Liver (tissue), 8 donors: ENCODE measurements at regions not wholly inside any gene's neighbourhood (a gene's known extent, or its start where the extent isn't known, plus 50 kb on each side); places are given as distances from the start of the nearest gene placed in this dataset.

Experiments
- DNase-seq: peaks from one replicate; pipeline ENCODE4 v3.0.0-alpha.2; 2017; ENCODE audit warnings: low spot score
- H3K27ac ChIP-seq, 2 donors: one replicate each; pipeline ENCODE4 v1.7.0; 2013; ENCODE audit warnings: inconsistent platforms in 2 of 2, low read length in 2 of 2, control low read depth in 1 of 2, low read depth in 1 of 2, mild to moderate bottlenecking in 1 of 2
- H3K27me3 ChIP-seq, 4 donors: one replicate each; pipeline versions ENCODE4 v1.6.1 to v1.7.0; 2013; ENCODE audit warnings: low read length in 3 of 4, inconsistent platforms in 1 of 4, mild to moderate bottlenecking in 1 of 4, moderate library complexity in 1 of 4; ENCODE audit not compliant: control insufficient read depth in 4 of 4, insufficient read depth in 4 of 4
- H3K36me3 ChIP-seq, 4 donors: one replicate each; pipeline versions ENCODE4 v1.6.1 to v1.7.0; 2013; ENCODE audit warnings: low read length in 3 of 4, mild to moderate bottlenecking in 3 of 4, low read depth in 1 of 4, moderate library complexity in 1 of 4; ENCODE audit not compliant: control insufficient read depth in 4 of 4, insufficient read depth in 3 of 4
- H3K4me1 ChIP-seq, 4 donors: one replicate each; pipeline versions ENCODE4 v1.6.1 to v1.7.0; 2013; ENCODE audit warnings: low read length in 3 of 4, mild to moderate bottlenecking in 3 of 4, moderate library complexity in 1 of 4; ENCODE audit not compliant: control insufficient read depth in 4 of 4, insufficient read depth in 4 of 4
- H3K4me3 ChIP-seq, 3 donors: one replicate each; pipeline versions ENCODE4 v1.6.1 to v1.7.0; 2013; ENCODE audit warnings: low read length in 3 of 3, control low read depth in 1 of 3, low read depth in 1 of 3, mild to moderate bottlenecking in 1 of 3
- H3K9ac ChIP-seq, 2 donors: one replicate each; pipeline ENCODE4 v1.7.0; 2013; ENCODE audit warnings: low read length in 2 of 2, mild to moderate bottlenecking in 2 of 2, moderate library complexity in 2 of 2, control low read depth in 1 of 2, low read depth in 1 of 2
- H3K9me3 ChIP-seq, 4 donors: one replicate each; pipeline versions ENCODE4 v1.6.1 to v1.7.0; 2013; ENCODE audit warnings: low read length in 3 of 4; ENCODE audit not compliant: control insufficient read depth in 4 of 4
- EGR1 ChIP-seq, 2 donors: IDR thresholded peaks; 2 replicates each; pipeline ENCODE4 v1.6.1; 2016 to 2018; ENCODE audit warnings: antibody characterized with exemption in 2 of 2, low read depth in 2 of 2
- FOXA1 ChIP-seq: IDR thresholded peaks from 2 replicates; pipeline ENCODE4 v1.6.1; 2016; ENCODE audit warnings: antibody characterized with exemption
- FOXA2 ChIP-seq: IDR thresholded peaks from 2 replicates; pipeline ENCODE4 v1.6.1; 2016; ENCODE audit warnings: antibody characterized with exemption
- GABPA ChIP-seq, 2 donors: IDR thresholded peaks in 1 of 2; conservative IDR thresholded peaks in 1 of 2; 2 replicates each; pipeline ENCODE4 v1.6.1; 2016; ENCODE audit warnings: antibody characterized with exemption in 2 of 2, mild to moderate bottlenecking in 1 of 2, moderate library complexity in 1 of 2
- HNF4A ChIP-seq, 2 donors: conservative IDR thresholded peaks; 2 replicates each; pipeline ENCODE4 v1.6.1; 2016; ENCODE audit warnings: antibody characterized with exemption in 2 of 2, mild to moderate bottlenecking in 2 of 2
- HNF4G ChIP-seq: IDR thresholded peaks from 2 replicates; pipeline ENCODE4 v1.6.1; 2016; ENCODE audit warnings: antibody characterized with exemption
- JUND ChIP-seq, 2 donors: IDR thresholded peaks; 2 replicates each; pipeline ENCODE4 v1.6.1; 2016; ENCODE audit warnings: antibody characterized with exemption in 2 of 2
- NR2F2 ChIP-seq: IDR thresholded peaks from 2 replicates; pipeline ENCODE4 v1.6.1; 2016; ENCODE audit warnings: antibody characterized with exemption
- RAD21 ChIP-seq, 2 donors: IDR thresholded peaks; 2 replicates each; pipeline ENCODE4 v1.6.1; 2016; ENCODE audit warnings: antibody characterized with exemption in 2 of 2, mild to moderate bottlenecking in 2 of 2
- RXRA ChIP-seq, 2 donors: IDR thresholded peaks; 2 replicates each; pipeline ENCODE4 v1.6.1; 2017 to 2018; ENCODE audit warnings: antibody characterized with exemption in 2 of 2, mild to moderate bottlenecking in 1 of 2
- SP1 ChIP-seq: IDR thresholded peaks from 2 replicates; pipeline ENCODE4 v1.6.1; 2018; ENCODE audit warnings: antibody characterized with exemption, mild to moderate bottlenecking
- TAF1 ChIP-seq: conservative IDR thresholded peaks from 2 replicates; pipeline ENCODE4 v1.6.1; 2016; ENCODE audit warnings: antibody characterized with exemption, mild to moderate bottlenecking
- YY1 ChIP-seq: IDR thresholded peaks from 2 replicates; pipeline ENCODE4 v1.6.1; 2016; ENCODE audit warnings: antibody characterized with exemption, mild to moderate bottlenecking
- WGBS: extraction: QIAGEN DNeasy Blood & Tissue Kit; methylation state at CpG from one replicate; pipeline ENCODE4 v1.1.7; 2013; 5-methylcytosine and 5-hydroxymethylcytosine counted together
- TF ChIP-seq, protein P1 (sequence below): IDR thresholded peaks from 2 replicates; pipeline ENCODE4 v1.6.1; 2016; ENCODE audit warnings: antibody characterized with exemption
- TF ChIP-seq, protein P2 (sequence below): fragments of 150-350 bp; IDR thresholded peaks from 2 replicates; pipeline ENCODE4 v1.5.1; 2017; ENCODE audit warnings: improper control_type of control experiment, low read depth, low read length; ENCODE audit not compliant: missing input control
- TF ChIP-seq, protein P3 (sequence below): IDR thresholded peaks from 2 replicates; pipeline ENCODE4 v1.6.1; 2016; ENCODE audit warnings: antibody characterized with exemption
- TF ChIP-seq, protein P4 (sequence below): IDR thresholded peaks from 2 replicates; pipeline ENCODE4 v1.6.1; 2016; ENCODE audit warnings: antibody characterized with exemption, mild to moderate bottlenecking
- TF ChIP-seq, protein P5 (sequence below): IDR thresholded peaks from 2 replicates; pipeline ENCODE4 v1.6.1; 2016; ENCODE audit warnings: antibody characterized with exemption
- donor health status: healthy.
- donor health status: healthy.
- donor health status: healthy.
- donor health status: healthy.
- donor health status: healthy.

DNA sequence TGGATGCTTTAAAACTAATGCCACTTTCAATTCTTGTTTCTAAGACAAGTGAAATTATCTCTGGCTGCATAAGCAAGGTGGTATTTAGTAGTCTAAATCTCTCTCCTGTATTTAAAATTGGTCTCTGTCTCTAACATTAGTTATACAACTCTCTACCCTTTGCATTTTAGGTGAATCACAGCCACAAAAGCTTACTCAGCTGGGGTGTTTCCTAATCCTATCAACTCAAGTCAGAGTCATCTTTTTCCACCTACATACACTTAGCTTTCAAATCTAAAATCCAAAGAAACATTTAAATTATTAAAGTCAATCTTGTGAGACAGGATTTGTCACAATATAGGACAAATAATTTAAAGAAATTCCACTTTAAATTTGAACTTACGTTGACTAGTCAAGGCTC, 255.1 kb upstream of the CXADR start (continued):
- TF ChIP-seq, protein P1, sequence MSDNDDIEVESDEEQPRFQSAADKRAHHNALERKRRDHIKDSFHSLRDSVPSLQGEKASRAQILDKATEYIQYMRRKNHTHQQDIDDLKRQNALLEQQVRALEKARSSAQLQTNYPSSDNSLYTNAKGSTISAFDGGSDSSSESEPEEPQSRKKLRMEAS = no peak
- no peak for TF ChIP-seq RAD21 (IDR thresholded peaks at IDR 0.05)

DNA sequence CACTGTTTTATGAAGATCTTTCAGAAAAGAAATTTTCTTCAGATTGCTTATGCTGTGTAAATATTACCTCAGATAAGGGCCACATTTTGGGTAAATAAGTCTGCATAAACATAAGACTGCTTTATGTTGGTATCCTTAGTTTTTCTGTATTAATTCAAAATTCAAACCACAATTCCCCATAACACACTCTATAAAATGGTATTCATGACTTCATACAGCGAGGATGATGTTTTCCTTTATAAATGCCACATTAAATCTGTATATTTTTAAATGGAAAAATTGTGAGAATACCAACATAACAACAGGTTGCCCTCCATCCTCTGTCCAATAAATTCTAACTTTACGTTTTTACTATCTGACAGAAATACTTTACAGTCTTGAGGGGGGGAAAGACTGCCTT, 248.7 kb upstream of the CXADR start:
- Histone ChIP-seq H3K36me3 (no peaks in the 10 kb centered on the region), H3K27ac (no peak overlapping the region), H3K27me3 (peaks cover 0 to 2% (median 0%) of the 10 kb centered on the region in 4 donors), H3K4me1 (no peaks in the 10 kb centered on the region), H3K4me3 (no peak overlapping the region), H3K9me3 (no peaks in the 10 kb centered on the region), H3K9ac (no peak overlapping the region)
- no peak for DNase-seq
- 67% methylated on average over 2 of the region's 2 CpGs for WGBS
- no peak for TF ChIP-seq FOXA1
- TF ChIP-seq, protein P2, sequence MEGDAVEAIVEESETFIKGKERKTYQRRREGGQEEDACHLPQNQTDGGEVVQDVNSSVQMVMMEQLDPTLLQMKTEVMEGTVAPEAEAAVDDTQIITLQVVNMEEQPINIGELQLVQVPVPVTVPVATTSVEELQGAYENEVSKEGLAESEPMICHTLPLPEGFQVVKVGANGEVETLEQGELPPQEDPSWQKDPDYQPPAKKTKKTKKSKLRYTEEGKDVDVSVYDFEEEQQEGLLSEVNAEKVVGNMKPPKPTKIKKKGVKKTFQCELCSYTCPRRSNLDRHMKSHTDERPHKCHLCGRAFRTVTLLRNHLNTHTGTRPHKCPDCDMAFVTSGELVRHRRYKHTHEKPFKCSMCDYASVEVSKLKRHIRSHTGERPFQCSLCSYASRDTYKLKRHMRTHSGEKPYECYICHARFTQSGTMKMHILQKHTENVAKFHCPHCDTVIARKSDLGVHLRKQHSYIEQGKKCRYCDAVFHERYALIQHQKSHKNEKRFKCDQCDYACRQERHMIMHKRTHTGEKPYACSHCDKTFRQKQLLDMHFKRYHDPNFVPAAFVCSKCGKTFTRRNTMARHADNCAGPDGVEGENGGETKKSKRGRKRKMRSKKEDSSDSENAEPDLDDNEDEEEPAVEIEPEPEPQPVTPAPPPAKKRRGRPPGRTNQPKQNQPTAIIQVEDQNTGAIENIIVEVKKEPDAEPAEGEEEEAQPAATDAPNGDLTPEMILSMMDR = no peak
- no peak for TF ChIP-seq HNF4G
- TF ChIP-seq FOXA2 = no peak
- TF ChIP-seq, protein P1 = no peak
- no peak for TF ChIP-seq SP1
- TF ChIP-seq JUND (IDR thresholded peaks at IDR 0.05) = no peak
- TF ChIP-seq EGR1 (IDR thresholded peaks at IDR 0.05; ENCODE audit: low read depth in 2 of 2) = no peak
- TF ChIP-seq YY1 = no peak
- TF ChIP-seq, protein P3, sequence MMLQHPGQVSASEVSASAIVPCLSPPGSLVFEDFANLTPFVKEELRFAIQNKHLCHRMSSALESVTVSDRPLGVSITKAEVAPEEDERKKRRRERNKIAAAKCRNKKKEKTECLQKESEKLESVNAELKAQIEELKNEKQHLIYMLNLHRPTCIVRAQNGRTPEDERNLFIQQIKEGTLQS = no peak
- no peak for TF ChIP-seq TAF1
- TF ChIP-seq NR2F2 = no peak
- TF ChIP-seq, protein P4, sequence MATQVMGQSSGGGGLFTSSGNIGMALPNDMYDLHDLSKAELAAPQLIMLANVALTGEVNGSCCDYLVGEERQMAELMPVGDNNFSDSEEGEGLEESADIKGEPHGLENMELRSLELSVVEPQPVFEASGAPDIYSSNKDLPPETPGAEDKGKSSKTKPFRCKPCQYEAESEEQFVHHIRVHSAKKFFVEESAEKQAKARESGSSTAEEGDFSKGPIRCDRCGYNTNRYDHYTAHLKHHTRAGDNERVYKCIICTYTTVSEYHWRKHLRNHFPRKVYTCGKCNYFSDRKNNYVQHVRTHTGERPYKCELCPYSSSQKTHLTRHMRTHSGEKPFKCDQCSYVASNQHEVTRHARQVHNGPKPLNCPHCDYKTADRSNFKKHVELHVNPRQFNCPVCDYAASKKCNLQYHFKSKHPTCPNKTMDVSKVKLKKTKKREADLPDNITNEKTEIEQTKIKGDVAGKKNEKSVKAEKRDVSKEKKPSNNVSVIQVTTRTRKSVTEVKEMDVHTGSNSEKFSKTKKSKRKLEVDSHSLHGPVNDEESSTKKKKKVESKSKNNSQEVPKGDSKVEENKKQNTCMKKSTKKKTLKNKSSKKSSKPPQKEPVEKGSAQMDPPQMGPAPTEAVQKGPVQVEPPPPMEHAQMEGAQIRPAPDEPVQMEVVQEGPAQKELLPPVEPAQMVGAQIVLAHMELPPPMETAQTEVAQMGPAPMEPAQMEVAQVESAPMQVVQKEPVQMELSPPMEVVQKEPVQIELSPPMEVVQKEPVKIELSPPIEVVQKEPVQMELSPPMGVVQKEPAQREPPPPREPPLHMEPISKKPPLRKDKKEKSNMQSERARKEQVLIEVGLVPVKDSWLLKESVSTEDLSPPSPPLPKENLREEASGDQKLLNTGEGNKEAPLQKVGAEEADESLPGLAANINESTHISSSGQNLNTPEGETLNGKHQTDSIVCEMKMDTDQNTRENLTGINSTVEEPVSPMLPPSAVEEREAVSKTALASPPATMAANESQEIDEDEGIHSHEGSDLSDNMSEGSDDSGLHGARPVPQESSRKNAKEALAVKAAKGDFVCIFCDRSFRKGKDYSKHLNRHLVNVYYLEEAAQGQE = no peak
- no peak for TF ChIP-seq GABPA (IDR thresholded peaks at IDR 0.05 in 1 of 2, conservative IDR thresholded peaks at IDR 0.05 in 1 of 2)
- TF ChIP-seq HNF4A (conservative IDR thresholded peaks at IDR 0.05) = no peak
- TF ChIP-seq, protein P5, sequence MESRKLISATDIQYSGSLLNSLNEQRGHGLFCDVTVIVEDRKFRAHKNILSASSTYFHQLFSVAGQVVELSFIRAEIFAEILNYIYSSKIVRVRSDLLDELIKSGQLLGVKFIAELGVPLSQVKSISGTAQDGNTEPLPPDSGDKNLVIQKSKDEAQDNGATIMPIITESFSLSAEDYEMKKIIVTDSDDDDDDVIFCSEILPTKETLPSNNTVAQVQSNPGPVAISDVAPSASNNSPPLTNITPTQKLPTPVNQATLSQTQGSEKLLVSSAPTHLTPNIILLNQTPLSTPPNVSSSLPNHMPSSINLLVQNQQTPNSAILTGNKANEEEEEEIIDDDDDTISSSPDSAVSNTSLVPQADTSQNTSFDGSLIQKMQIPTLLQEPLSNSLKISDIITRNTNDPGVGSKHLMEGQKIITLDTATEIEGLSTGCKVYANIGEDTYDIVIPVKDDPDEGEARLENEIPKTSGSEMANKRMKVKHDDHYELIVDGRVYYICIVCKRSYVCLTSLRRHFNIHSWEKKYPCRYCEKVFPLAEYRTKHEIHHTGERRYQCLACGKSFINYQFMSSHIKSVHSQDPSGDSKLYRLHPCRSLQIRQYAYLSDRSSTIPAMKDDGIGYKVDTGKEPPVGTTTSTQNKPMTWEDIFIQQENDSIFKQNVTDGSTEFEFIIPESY = no peak
- no peak for TF ChIP-seq RAD21 (IDR thresholded peaks at IDR 0.05)
- no peak for TF ChIP-seq RXRA (IDR thresholded peaks at IDR 0.05)
